DMS 273 (cell line): ENCODE measurements at regions not wholly inside any gene's neighbourhood (a gene's known extent, or its start where the extent isn't known, plus 50 kb on each side); places are given as distances from the start of the nearest gene placed in this dataset.
"Not testable (repeated sequence)": the region's sequence is repeated elsewhere in the genome, so short reads cannot be mapped to it uniquely, and the experiment has no call there.

Experiments used
- DNase-seq: peaks from one replicate; lab custom pipeline; 2025; ENCODE audit not compliant: unreplicated experiment; lab: John Stamatoyannopoulos, UW

DNA sequence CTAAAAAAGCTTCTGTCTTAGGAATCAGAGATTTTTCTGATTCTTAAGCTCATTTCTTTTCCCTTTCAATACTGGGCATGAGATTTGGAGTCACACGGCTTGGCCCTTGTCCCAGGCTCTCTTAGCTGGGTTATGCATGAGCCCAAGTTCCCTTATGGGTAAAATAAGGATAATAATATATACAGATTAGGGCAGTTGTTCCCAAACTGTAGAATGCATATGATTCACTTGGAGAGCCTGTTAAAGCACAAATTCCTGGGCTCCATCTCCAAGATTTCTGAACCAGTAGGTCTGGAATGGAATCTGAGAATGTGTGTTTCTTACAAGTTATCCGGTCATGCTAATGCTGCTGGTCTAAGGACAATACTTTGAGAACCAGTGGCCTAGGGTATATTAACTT lies 154.0 kb downstream of the REEP3 start:
- DNase-seq: peak; percentile 2

DNA sequence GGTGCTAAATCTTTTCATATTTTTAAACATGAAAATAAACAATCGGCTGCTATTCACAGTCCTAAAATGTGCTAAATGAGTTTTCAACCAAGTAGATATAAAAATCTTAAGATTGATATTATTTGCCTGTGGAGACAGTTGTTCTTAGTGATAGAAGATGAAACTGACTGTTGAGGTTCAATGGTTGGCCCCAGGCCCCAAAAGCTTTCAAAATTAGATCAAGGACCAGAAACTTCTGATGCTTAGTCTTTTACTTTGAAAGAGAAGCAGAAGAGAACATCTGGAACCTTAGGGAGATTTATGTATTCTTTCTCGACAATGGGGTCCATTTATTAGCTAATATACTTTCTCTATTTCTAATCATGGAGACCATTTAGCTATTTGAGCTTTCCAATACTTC lies 155.8 kb downstream of the REEP3 start:
- DNase-seq: no peak

DNA sequence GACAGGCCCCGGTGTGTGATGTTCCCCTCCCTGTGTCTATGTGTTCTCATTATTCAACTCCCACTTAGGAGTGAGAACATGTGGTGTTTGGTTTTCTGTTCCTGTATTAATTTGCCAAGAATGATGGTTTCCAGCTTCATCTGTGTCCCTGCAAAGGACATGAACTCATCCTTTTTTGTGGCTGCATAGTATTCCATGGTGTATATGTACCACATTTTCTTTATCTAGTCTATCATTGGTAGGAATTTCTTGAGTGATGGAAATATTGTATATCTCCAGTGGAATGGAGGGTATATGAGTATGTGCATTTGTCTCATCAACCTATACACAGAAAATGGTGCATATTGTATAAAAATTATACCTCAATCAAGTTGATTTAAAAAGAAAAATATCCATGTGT lies 159.3 kb downstream of the REEP3 start:
- not testable (repeated sequence) for DNase-seq

DNA sequence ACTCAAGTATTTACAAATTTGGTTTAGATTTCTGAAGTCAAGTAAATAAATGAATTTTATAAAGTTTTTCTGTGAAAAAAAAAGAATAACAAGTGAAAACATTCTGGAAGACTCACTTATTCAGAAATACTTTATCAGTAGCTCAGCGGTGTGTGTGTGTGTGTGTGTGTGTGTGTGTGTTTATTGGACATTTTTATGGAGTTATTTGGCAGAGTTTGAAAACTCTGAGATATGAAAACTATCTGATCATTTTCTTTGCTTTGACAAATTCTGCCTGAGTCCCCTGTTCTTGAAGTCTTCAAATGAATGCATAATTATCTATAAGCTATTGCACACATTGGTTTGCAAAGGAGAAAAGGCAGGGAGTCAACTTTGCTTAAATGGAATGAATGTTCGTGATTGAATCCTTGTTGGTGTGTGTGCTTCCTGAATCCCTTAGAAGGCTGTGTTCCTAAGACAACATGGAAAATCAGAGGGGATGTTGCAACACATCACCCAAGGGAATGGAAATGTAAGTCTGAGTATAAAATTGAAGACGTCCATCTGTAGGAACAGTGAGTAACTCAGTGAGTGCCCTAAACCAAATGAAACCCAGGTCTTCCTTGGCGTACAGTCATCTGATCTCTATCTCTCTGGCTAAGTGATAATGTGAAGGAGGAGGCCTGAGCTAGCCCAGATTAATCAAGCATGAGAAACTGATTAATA lies 160.9 kb downstream of the REEP3 start:
- peak; percentile 5 for DNase-seq

DNA sequence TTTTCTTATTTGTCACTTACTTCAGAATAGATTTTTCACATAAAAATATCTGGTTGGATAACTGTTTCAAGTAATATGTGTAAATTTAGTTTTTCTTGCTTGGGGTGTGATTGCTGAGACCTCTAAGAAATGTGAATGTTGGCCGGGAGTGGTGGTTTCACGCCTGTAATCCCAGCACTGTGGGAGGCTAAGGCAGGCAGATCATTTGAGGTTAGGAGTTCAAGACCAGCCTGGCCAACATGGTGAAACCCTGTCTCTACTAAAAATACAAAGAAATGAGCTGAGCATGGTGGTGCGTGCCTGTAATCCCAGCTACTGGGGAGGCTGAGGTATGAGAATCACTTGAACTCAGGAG lies 161.5 kb downstream of the REEP3 start:
- DNase-seq: not testable (repeated sequence)

DNA sequence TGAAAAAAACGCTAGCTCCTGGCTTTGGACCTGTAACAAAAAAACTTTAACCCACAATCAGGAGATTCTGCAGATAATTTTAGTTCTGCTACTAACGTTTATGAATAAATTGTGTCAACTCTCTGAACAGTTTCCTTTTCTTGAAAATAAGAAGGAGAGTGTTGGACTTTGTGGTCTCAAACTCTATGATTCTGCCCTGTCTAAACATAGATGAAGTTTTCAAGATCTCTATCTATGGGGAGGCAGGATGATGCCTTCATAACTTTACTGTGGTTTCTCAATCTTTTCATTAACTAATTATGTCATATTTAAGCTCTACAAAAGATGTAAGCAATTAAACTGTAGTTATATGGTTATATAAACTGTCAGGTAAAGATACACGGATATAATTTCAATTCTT lies 162.0 kb downstream of the REEP3 start:
- DNase-seq: no peak

DNA sequence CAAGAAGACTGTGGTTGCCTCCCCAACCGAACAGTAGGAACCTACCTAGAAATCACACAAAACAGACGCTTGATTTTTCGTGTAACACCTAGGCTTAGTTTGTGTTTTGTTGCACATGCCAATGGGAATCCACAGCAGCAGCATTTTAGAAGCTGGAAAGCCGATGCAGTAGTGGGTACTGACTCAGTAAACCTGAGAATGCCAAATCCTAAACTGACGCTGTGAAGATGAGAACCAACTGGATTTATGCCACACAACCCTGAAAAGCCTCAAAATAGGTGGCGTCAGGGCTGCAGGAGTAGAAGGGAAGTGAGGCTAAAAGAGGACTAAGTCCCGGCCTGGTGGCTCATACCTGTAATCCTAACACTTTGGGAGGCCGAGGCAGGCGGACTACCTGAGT lies 162.5 kb downstream of the REEP3 start:
- DNase-seq: no peak

DNA sequence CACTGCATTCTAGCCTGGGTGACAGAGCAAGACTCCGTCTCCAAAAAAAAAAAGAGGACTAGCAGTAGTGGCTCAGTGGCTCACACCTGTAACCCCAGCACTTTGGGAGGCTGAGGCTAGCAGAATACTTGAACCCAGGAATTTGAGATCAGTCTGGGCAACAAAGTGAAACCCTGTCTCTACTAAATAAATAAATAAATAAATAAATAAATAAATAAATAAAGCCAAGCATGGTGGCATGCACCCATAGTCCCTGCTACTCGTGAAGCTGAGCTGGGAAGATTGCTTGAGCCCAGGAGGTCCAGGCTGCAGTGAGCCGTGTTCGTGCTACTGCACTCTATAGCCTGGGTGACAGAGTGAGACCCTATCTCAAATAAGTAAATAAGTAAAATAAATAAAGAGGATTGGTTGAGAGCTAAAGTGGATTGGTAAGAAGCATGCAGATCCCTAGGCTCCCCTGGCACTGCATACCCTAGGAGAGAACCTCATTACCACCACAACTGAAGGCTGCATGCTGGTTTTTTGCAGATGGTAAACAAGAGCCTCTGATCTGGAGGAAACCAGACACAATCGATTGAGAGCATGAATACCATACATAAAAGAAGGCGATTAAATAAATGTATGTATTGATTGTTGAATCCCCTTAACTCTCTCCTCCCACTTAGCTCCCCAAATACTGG lies 163.2 kb downstream of the REEP3 start:
- no peak for DNase-seq

DNA sequence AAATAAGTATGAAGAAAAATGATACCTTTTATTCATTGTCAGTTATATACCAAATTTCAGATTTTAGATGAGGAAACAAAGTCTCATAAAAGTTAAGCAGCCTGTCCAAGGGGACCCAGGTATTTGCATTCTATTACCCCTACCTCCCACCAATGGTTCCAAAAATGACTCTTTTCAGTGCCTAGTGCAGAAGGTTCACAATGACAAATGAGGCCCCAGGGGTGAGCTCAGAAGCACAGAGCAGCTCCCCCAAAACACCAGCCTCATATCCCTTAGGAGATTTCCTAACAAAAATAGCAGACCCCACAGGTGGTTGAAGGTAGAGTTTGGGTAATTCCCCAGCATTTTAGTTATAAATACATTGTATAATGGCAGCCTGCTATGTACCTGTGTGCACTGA lies 168.6 kb downstream of the REEP3 start:
- no peak for DNase-seq

DNA sequence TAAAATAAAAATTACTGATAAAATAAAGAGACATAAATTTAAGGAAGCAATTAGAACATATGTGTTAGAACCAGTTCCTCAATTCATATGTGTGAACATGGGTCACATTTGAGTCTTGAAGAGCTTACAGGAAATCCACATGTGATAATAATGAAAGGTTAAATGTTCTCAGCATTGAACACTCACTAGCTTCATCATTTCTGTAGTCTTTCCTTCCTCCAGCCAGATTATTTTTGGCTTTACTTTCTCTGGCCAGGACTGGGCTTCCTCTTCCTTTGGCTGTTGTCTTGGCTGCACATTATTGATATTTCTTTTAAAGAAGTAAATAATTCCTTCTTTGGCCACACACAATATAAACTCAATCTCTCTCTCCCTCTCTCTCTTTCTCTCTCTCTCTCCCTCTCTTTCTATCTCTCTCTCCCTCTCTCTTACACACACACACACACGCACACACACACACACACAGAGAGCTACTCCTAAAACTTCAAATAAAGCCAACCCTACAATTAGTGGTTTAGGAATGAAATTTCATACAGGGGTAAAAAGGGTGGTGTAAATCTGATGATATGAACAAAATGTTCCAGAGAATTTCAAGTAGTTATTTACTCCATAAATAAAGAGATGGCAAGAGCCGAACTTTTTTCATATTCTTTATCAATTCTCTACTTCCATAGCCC lies 171.2 kb downstream of the REEP3 start:
- no peak for DNase-seq

DNA sequence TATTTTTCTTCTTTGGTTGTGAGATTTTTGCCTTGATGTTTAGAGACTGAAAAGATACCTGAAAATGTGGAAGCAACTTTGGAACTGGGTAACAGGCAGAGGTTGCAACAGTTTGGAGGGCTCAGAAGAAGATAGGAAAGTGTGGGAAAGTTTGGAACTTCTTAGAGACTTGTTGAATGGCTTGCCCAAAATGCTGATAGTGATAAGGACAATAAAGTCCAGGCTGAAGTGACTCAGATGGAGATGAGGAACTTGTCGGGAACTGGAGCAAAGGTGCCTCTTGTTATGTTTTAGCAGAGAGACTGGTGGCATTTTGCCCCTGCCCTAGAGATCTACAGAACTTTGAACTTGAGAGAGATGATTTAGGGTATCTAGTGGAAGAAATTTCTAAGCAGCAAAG lies 171.8 kb downstream of the REEP3 start:
- not testable (repeated sequence) for DNase-seq

DNA sequence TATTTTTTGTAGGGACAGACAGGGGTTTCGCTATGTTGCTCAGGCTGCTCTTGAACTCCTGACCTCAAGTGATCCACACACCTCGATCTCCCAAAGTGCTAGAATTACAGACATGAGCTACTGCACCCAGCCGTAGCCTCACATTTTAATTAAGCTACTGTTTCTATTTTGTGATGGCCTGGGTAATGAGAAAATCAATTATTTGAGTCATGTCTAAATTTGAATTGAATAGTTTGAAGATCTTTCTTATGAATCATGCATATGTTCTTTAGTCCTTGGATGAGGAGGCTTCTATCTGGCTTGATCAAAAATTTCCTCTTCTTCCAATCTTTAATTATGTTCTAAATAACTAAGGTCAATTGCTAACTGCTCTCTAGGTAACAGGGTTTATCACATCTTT lies 175.0 kb downstream of the REEP3 start:
- DNase-seq: no peak

DNA sequence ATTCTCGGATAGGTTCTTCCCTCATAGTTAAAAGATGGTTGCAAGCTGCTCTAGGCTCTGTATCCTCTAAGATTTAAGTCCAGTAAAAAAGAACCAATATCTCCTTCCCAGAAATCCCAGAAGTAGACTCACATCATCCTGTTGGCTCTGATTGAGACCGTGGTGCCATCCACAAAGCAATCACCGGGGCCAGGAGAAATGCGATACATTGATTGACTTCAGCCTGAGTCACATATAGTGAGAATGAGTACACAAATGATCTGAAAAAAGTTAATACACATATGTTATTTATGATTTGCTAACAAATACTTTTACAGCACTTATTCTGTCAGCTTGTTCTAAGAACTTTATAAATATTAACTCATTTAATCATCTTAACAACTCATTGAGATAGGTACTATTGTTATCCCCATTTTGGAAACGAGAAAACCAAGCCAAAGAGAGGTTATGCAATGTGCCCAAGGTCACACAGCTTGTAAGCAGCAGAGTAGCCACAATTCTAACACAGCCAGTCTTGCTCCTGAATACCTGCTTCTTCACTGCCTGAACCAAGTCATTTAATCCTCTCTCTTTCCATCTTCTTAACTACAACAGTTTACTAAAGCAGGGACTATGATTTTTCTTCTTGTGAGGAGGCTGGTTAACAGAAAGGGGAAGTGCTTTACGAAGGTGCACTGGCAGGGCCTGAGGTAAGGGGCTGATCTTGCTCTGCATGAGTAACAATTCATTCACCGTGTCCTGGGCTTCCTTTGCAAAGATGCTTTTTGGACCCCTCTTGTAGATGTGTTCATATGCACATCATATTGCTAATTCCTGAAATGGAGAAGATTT lies 177.0 kb downstream of the REEP3 start:
- DNase-seq: no peak

DNA sequence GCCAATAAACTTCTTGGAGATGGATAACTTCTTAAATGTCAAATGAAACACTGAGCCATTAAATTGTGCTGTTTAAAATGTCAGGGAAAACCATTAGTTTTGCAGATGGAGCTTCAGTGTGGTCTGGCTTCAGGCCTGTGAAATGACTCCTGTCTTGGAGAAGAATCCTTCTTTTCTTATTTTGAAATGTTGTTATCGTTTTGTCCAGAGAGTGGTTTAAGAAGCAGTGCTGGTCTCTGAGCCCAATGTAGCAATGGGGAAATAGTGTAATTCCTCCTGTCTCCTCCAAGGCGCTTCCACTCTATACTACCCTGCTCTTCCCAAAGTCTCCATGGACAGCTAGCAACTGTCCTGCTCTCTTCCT lies 177.6 kb downstream of the REEP3 start:
- no peak for DNase-seq

DNA sequence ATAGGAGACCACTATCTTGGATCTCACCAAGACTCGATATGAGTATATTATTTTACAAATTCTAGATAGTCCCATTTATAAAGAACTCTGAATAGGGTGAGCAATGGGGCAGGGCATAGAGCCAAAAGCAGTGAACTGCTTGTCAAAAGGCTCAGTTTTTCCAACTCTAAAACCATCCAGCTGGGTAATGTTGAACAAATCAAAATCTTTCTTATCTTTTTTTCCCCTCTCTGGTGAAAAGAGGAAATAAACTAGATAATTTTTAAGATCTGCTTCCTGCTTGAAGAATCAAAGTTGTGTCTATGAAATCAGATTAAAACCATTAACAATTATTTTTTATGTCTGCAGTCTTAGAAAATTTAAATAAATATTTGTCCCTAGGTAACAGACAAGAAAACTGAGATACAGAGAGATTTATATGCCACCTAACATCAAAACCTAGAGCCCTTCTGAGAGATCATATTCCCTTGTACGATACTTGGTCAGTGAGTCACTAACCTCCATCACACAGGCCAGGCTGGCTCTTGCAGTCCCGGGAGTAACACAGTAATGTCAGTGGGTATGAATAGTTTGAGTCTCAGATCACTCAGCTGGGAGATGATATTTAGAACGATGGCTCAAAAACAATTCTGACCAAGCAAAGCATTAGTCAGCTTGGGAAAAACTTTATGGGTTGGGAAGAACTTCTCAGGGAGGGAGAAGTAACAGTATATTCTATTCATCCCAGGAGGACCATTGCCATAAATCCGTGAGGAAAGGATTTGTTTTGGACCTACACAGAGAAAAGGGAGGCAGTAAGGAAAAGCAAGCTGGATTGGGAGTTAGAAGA lies 178.8 kb downstream of the REEP3 start:
- peak; percentile 20 for DNase-seq

DNA sequence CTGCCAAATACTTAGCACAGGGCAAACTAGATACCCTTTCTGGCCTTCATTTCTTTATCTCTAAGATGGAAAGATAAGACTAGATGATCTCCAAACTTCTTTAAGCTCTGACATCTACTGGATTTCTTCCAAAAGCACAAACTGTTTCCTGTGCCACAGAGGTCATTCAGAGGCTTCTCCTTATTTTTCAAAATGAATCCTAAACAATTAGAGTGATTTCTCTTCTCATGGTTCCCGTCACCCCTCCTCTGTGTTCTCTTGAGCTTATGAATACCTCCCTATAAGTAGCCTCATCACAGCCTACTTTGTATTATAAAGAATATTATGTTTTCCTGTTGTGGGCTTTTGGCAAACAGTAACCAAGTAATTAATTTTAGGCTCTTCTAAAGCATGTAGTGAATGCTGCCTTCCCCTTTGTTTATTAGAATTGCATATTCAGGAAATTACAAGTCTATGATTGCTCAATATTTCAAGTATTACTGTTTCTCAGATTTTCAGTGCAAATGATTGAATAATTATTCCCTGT lies 179.5 kb downstream of the REEP3 start:
- DNase-seq: peak; percentile 16

DNA sequence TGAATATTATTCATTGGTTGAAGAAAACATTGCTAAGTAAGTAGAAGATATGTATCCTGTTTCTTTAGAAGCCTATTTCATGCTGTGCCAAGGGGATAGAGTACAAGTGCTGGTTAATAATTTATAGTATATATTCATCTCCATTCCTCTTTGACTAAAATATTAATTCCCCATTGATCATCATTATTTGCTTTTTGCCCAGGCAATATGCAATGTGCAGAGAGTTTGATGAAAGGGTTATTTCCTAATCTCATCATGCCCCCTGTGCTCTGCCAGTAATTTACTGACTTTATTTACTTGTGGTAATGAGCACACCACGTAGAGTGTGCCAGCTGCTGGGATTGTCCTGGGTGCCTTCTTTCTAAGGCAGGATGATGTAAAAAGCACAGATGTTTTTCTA lies 180.9 kb downstream of the REEP3 start:
- DNase-seq: peak; percentile 65

DNA sequence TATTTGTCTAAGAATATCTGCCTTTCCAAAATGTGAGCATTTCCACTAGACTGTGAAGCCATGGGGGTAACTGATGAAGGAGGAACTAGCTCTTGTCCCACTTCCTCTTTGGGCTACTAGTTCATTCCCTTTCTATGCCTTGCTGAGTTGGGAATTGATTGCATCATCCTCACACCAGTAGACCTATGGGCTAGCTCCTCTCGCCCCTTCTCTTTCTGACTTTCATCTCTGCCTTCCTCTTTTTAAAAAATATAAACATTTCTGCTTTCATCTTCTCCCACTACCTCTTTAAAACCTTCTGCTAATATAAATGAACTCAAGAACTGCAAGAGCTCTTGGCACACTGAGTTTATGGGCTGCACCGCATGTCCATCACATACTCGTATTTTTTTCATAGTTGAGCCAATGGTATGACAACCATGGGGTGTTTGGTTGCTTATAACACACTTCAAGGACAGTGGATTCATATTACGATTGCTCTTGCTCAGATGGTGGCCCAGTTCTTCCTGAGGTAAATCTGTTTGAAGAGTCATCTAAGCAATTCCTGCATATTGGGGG lies 182.0 kb downstream of the REEP3 start:
- peak; percentile 28 for DNase-seq

DNA sequence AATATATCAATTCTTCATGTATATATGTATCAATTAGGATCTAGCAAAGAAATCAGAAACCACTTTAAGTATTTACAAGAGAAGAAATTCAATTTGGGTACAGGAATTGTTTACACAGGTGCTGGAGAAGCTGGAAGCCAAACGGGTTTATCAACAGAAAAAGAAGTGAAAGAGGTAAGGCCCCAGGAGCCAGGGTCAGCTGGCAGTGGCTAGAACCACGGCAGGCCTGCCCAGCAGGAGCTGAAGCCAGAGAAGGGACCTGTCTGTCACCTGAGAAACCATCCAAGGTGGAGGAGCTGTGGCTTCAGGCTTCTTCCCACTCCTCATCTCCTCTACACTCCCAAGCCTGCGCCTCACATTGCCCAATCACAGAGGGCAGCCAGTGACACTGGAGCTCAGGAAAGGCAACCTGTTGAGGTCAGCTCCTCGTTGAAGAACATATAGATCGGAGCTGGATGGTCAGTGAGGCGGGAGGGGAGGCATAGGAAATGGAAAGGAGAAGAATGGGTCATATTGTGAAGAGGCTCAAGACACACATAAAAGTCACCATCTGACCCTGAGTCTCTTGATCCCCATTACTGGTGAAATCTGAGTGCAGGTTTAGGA lies 182.6 kb downstream of the REEP3 start:
- no peak for DNase-seq
